HL-60/S4 treated with phorbol 12-myristate 13-acetate at 8.2 ng/mL for 4 days and 3 days (cell line): ENCODE measurements at regions not wholly inside any gene's neighbourhood (a gene's known extent, or its start where the extent isn't known, plus 50 kb on each side); places are given as distances from the start of the nearest gene placed in this dataset.

Source experiments
- in situ Hi-C: fragments of 300-500 bp; cut with MboI; formaldehyde crosslinking; loops from 2 replicates; pipeline ENCODE4 v1.15.0; 2022; ENCODE audit warnings: low sequenced_read_pairs

- in situ Hi-C loops: loop anchor here (25.0 kb wide), 1 partner anchor 307 kb away; the partner anchor contains the start of gene PRDM1
These were observed 305.8 kb upstream of the PRDM1 start for GRCh38 chr6:105780146-105780860.

- in situ Hi-C loops: loop anchor here (25.0 kb wide), 1 partner anchor 308 kb away; the partner anchor contains the start of gene PRDM1
These were observed 307.0 kb upstream of the PRDM1 start for GRCh38 chr6:105779110-105779509.

GRCh38 chr6:105775095-105775494 lies 311.0 kb upstream of the PRDM1 start:
- in situ Hi-C loops: loop anchor here (25.0 kb wide), 1 partner anchor 312 kb away; the partner anchor contains the start of gene PRDM1

- in situ Hi-C loops: no loop called here
These were observed 311.9 kb upstream of the PRDM1 start for GRCh38 chr6:105774247-105774646.

DNA sequence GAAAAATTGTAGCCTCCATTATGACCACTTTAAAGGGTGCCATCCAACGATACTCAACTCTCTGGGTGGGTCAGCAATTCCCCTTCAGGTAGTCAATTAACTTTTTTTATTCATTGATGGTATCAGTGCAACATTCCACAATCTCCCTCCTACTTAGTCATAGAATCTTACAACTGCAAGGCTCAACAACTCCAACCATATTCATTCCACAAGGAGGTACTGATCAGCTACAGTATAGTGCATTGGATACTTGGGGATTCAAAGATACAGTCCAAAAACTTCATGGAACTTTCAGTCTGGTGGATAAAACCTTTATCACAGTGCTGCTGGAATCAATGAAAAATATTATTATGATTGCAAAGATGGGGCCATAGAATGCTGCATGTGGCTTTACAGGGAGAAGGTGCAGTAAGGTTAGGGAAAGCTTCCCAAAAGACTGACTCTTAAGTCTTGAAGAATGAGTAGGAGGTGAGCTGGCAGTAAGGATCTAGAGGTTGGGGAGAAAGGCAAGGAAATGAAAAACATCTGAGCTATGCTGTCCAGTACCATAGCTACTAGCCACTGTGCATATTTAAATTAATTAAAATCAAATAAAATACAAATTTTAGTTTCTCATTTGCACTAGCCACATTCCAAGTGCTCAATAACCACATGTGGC lies 314.7 kb upstream of the PRDM1 start:
- in situ Hi-C loops: no loop called here

DNA sequence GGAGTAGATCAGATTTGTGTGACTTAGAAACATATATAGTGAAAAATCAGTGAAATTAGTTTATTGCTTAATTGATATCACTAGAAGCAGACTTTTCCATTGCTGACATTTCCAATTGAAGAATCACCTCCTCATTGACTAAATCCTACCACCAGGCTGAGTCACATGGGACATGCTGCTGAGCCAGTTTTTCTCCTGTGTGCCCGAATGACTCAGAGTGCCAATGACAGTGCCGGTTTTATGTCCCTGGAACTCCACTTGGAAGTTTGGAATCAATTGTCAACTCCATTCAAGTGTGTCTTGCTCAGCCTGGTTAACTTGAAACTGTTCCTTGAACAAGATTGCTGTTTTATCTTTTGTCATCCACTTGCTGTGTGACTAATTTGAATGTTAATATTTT lies 316.1 kb upstream of the PRDM1 start:
- in situ Hi-C loops: no loop called here

GRCh38 chr6:105769197-105769596 lies 316.9 kb upstream of the PRDM1 start:
- in situ Hi-C loops: no loop called here

- in situ Hi-C loops: no loop called here
These were observed 318.6 kb upstream of the PRDM1 start for GRCh38 chr6:105767541-105767940.

DNA sequence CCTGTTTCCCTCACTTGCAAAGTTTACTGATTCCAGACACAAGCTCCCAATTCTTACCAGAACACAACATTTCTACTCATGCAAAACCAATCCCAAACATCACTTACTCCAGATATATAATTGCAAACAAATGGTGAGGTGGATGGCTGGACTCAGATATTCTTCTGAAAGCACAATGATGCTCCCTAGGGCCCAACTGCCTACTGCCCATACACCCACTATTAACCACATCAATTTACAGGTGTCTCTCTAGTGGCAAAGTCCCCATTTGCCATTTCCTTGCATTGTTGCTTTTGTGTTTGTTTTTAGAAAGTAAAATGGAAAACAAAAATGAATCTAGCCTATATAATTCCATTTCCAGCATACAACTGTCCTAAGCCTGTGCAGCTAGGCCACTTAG lies 320.9 kb upstream of the PRDM1 start:
- in situ Hi-C loops: no loop called here

DNA sequence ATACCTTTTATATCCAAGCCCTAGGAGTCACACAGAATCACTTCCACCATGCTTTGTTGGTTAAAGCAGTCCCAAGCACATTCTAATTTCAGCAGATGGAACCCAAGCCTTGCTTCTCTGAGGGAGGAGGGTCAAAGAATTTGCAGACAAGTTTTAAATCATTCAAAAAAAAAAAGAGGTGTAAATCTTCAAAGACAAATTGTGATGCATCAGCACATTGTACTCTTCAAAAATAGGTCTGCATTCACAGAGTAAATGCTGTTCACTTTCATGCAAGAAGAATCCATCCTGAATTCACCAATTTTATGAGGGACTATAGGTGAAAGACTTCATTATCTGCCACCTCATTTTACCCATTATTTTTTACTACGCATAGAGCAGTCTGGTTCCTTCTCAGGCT lies 321.8 kb upstream of the PRDM1 start:
- in situ Hi-C loops: no loop called here

- in situ Hi-C loops: no loop called here
These were observed 322.3 kb upstream of the PRDM1 start for GRCh38 chr6:105763866-105764265.

DNA sequence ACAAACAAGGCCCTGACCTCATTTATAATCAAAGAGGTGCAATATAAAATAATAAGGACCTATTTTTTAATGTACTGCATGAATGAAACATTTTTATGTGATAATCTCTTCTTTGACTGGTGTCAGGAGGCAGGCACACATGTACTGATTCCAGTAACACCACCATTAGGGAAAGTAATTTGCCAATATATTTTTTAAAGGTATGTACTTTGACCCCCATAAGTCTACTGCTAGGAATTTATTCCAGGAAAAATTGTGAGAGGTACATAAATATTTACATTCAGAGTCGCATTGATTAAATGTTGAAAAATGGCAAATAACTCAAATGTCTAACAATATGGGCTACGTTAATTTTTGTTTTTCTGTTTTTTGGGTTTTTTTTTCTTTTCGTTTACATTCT lies 325.4 kb upstream of the PRDM1 start:
- in situ Hi-C loops: no loop called here

DNA sequence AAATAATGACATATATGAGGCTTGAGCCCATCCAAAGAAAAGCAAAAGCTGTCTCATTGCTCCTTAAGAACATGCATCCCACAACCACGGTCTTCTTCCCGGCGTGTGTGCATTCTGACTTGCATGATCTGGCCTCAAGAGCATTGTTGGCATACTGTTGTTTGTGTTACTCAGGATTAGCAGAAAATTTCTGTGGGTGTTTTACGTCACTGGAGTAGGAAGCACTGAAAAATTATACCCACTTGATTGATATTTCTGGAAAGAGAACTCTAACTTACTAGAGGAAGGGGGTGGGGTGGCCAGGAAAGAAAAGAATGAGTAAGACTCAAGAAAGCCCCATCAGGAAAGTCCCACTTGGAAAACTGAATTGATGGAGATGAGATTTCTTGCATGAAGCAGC lies 326.2 kb upstream of the PRDM1 start:
- in situ Hi-C loops: no loop called here

DNA sequence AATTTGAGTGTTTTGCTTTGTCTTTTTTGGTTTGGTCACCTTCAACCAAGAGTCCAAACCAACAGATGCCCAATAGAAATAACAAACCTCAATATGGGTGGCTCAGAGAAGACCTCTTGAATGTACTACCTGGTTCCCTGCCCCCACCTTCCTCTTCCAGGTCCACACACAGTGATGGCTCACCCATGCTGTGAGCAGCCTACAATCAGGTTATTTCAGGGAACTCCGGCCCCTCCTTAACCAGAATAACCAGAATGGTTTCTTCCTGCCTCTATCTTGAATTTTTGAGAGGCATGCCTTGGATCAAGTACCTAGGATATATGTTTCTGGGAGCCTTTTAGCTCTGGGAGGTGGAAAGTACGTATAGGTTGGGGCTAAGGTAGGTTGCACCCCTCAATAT lies 327.1 kb upstream of the PRDM1 start:
- in situ Hi-C loops: no loop called here

DNA sequence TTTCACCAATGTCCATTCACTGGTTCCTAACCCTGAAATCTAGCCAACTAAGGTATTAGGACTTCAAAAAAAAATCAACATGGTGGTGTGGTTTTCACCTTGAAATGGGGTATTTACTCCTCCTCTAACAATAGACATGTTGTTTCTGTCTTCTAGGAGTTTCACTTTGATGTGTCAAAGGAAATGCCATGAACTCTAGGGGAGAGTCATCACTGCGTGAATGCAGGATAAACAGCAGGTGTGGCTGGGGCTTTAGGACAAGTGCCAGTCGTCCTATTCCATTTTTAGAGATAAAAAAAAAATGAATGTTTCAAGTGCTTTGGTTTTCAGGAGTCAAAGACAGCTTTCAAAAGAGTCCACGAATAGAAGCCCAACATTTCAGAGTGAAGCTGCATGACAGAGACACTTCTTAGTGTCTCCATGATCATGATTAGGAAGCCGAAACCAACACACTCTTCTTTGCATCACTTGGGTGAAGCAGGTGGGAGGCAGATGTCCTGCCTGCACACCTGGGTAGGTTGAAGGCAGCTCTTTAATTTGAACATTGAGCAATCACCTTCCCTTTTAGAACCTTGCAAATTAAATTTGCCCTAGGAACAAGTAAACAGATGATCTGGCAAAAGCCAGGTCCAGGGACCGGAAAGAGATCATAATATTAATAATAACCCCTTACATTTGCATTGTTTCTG lies 328.5 kb upstream of the PRDM1 start:
- in situ Hi-C loops: no loop called here

GRCh38 chr6:105755885-105756284 lies 330.3 kb upstream of the PRDM1 start:
- in situ Hi-C loops: no loop called here

GRCh38 chr6:105753620-105754211 lies 332.4 kb upstream of the PRDM1 start:
- in situ Hi-C loops: no loop called here

DNA sequence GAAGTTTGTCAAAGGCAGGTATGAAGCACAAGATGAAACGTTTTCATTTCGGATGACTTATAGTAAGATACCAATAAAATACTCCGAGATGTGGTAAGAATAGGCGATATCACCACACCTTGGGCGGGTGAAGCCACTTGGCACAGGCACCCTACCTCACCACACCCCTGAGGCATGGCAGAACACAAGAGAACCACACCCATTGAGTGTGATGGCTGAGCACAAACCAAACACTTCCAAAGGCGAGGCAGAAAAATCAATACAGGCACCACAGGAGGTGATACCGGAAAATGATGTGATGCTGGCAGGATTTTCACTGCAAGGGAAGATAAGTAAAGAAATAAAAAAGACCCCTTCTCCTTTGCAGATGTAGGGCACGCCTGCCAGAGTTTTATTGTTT lies 332.9 kb upstream of the PRDM1 start:
- in situ Hi-C loops: no loop called here

DNA sequence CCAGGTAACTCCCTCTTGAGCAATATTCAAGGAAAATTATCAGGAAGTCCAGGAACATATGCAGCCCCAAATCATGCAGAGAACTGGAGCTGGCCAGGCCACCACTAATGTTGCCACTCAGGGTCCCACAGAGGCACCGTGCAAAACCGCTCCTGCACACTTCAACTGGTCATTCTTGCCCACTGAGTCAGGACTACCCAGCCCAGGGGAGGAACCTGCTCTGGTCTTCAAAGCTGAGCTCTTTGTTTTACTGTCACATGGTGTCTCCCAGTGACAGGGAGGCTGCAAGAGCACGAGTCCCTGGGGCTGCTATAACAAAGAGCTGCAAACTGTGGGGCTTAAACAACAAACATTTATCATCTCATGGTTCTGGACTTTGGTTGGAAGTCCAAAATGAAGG lies 336.0 kb upstream of the PRDM1 start:
- in situ Hi-C loops: no loop called here

DNA sequence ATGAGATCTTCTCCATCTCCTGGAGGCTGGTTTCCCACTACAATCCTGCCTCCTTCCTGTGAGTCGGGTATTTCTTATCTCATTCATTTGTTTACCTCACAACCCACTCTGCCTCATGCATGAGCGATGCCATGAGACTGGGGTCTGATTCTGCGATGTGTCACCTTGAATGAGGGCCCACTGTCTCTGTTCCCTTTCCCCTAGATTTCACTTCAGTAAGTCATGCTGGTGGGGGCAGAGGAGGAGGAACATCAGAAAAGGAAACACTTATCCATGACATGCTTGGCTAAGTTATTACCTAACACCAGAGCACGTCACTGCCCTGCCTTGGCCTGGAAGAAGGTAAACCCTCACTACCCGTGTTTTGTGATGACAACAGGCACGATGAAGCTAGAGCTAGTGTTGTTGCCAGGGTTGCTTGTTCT lies 337.4 kb upstream of the PRDM1 start:
- in situ Hi-C loops: loop anchor here (25.0 kb wide), 1 partner anchor 464 kb away; no protein-coding TSS in a partner anchor

- in situ Hi-C loops: loop anchor here (25.0 kb wide), 1 partner anchor 464 kb away; no protein-coding TSS in a partner anchor
These were observed 338.2 kb upstream of the PRDM1 start for GRCh38 chr6:105747823-105748405.
